ENCODE measurements at regions not wholly inside any gene's neighbourhood (a gene's known extent, or its start where the extent isn't known, plus 50 kb on each side); places are given as distances from the start of the nearest gene placed in this dataset.

DNA sequence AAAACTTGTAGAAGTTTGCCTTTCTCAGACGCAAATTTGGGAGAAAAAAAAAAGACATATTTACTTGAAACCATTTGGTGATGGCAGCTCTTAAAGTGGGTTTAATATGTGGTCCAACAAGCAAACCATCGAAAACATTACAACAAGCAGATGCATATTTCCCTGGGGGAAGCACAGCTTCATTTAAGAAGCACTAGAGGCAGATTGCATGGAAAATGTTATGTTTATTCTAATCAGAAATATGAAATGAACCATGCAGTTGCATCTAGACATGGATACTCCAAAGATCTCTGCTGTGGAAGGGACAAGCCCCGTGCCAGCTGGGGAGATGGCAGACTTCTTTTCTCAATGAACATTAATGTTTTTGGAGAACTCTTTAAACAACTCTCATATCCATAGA lies 57.4 kb upstream of the PARVA start:
- Histone ChIP-seq H3K4ac (ENCODE audit: low read depth, low read length) (no peak overlapping the region), H3K9me3 (ENCODE audit: control insufficient read depth, low read depth, low read length) (no peaks in the 10 kb centered on the region), H3K18ac (ENCODE audit: insufficient read length, low read depth, low read length) (no peak overlapping the region), H4K91ac (ENCODE audit: insufficient read length, low read depth, low read length) (no peak overlapping the region), H4K5ac (ENCODE audit: insufficient read length, low read depth, low read length) (no peak overlapping the region), H3K79me2 (ENCODE audit: insufficient read depth, low read length) (no peaks in the 10 kb centered on the region), H4K20me1 (ENCODE audit: control insufficient read depth, insufficient read depth, insufficient read length) (no peaks in the 10 kb centered on the region), H3K27me3 (ENCODE audit: insufficient read depth, low read length) (0 out of 2 replicates have a peak, but pooled peaks cover 2% of the 10 kb centered on the region), H3T11ph (ENCODE audit: low read length) (no peak overlapping the region), H2AK5ac (ENCODE audit: insufficient read length, low read length) (no peak overlapping the region), H3K9ac (ENCODE audit: extremely low read depth, insufficient read length, low read length) (no peak overlapping the region), H3K27ac (ENCODE audit: insufficient read length, low read depth, low read length) (no peak overlapping the region), H3K4me1 (ENCODE audit: insufficient read depth, low read length) (peaks cover 5% of the 10 kb centered on the region; the same call in 1 of the 2 replicates), H2BK5ac (ENCODE audit: insufficient read length, low read length) (no peak overlapping the region), H3K4me2 (ENCODE audit: insufficient read depth, insufficient read length, low read length) (no peak overlapping the region), H2BK12ac (ENCODE audit: insufficient read length, low read depth, low read length) (no peak overlapping the region), H3K23ac (ENCODE audit: insufficient read length, low read depth, low read length) (no peak overlapping the region), H3K14ac (ENCODE audit: insufficient read depth, low read length) (no peak overlapping the region), H2BK20ac (ENCODE audit: low read depth, low read length, poor library complexity, severe bottlenecking) (no peak overlapping the region), H2BK15ac (ENCODE audit: low read depth, low read length) (no peak overlapping the region), H3K56ac (ENCODE audit: insufficient read length, low read depth, low read length) (no peak overlapping the region), H2AFZ (ENCODE audit: low read length) (no peak overlapping the region), H3K79me1 (ENCODE audit: insufficient read depth, low read depth, low read length, poor library complexity, severe bottlenecking) (no peaks in the 10 kb centered on the region), H3K23me2 (ENCODE audit: insufficient read length, low read depth, low read length, poor library complexity, severe bottlenecking) (no peaks in the 10 kb centered on the region), H2BK120ac (ENCODE audit: low read depth, low read length, poor library complexity, severe bottlenecking) (no peak overlapping the region), H4K8ac (replicated peaks; ENCODE audit: insufficient read length, low read depth, low read length) (no peak overlapping the region)
- DNase-seq: no peak
- Mint-ChIP-seq H3K36me3 (ENCODE audit: insufficient read depth in 1 of 3, low read depth in 3 of 3) (peaks cover 0 to 16% (median 8%) of the 10 kb centered on the region in 3 experiments; a peak in 6 of 7 replicates), H3K4me3 (no peak overlapping the region; a peak in 1 of 5 replicates), H3K9me3 (peaks cover 21% of the 10 kb centered on the region in 2 experiments), H3K4me1 (peaks cover 24 to 26% of the 10 kb centered on the region in 2 experiments), H3K27ac (no peak overlapping the region), H3K27me3 (ENCODE audit: low read depth) (no peaks in the 10 kb centered on the region)
- WGBS (ENCODE audit: extremely low coverage, insufficient read length, low lambda C conversion rate): no CpG with 5 or more reads among the region's 3 CpGs
- TF ChIP-seq CTCF (conservative IDR thresholded peaks at IDR 0.05): no peak
